GM06990 (cell line): ENCODE measurements at regions not wholly inside any gene's neighbourhood (a gene's known extent, or its start where the extent isn't known, plus 50 kb on each side); places are given as distances from the start of the nearest gene placed in this dataset.

Experiments used
- DNase-seq: peaks from one replicate; pipeline ENCODE4 v3.0.0-alpha.2; 2011; ENCODE audit not compliant: insufficient read length; ENCODE audit errors: extremely low read depth
- H3K27me3 ChIP-seq: replicated peaks from 2 replicates; pipeline ENCODE4 v1.6.0; 2011; ENCODE audit warnings: low read length; ENCODE audit not compliant: control insufficient read depth, insufficient read depth
- H3K36me3 ChIP-seq: 2 replicates; pipeline ENCODE4 v1.5.1; 2011; ENCODE audit warnings: low read length; ENCODE audit not compliant: control insufficient read depth, insufficient read depth
- H3K4me3 ChIP-seq: replicated peaks from 2 replicates; pipeline ENCODE4 v1.5.1; 2011; ENCODE audit warnings: low read depth, mild to moderate bottlenecking, control low read depth, low read length
- CTCF ChIP-seq: IDR thresholded peaks from 2 replicates; pipeline ENCODE4 v1.5.1; 2011; ENCODE audit warnings: low read length, control low read depth, mild to moderate bottlenecking, inconsistent platforms; ENCODE audit not compliant: insufficient read depth, poor library complexity, severe bottlenecking

- no peak for TF ChIP-seq CTCF
- Histone ChIP-seq H3K4me3 (no peak overlapping the region), H3K36me3 (no peaks in the 10 kb centered on the region), H3K27me3 (no peaks in the 10 kb centered on the region)
- DNase-seq: no peak
These were observed 227.0 kb downstream of the DRD1 start for GRCh38 chr5:175216991-175217390.

GRCh38 chr5:175215906-175216305, 228.1 kb downstream of the DRD1 start:
- DNase-seq: no peak
- TF ChIP-seq CTCF: no peak
- H3K27me3 ChIP-seq: no peaks in the 10 kb centered on the region

GRCh38 chr5:175214152-175214551, 229.8 kb downstream of the DRD1 start:
- Histone ChIP-seq H3K27me3 (no peaks in the 10 kb centered on the region), H3K36me3 (no peaks in the 10 kb centered on the region), H3K4me3 (no peak overlapping the region)
- no peak for TF ChIP-seq CTCF
- DNase-seq: no peak

More at GRCh38 chr5:175215906-175216305, 228.1 kb downstream of the DRD1 start:
- no peak overlapping the region for H3K4me3 ChIP-seq
- no peaks in the 10 kb centered on the region for H3K36me3 ChIP-seq

GRCh38 chr5:175211956-175212756, 231.8 kb downstream of the DRD1 start:
- DNase-seq: no peak
- Histone ChIP-seq H3K27me3 (no peaks in the 10 kb centered on the region), H3K4me3 (no peak overlapping the region), H3K36me3 (no peaks in the 10 kb centered on the region)
- no peak for TF ChIP-seq CTCF

GRCh38 chr5:175207321-175208040, 236.5 kb downstream of the DRD1 start:
- no peaks in the 10 kb centered on the region for H3K27me3 ChIP-seq
- no peak for TF ChIP-seq CTCF
- H3K36me3 ChIP-seq: no peaks in the 10 kb centered on the region
- no peak for DNase-seq
- no peak overlapping the region for H3K4me3 ChIP-seq
